GM19324 (cell line): ENCODE measurements at regions not wholly inside any gene's neighbourhood (a gene's known extent, or its start where the extent isn't known, plus 50 kb on each side); places are given as distances from the start of the nearest gene placed in this dataset.
A peak's percentile ranks its signal among the peaks of the same experiment; 100 is the strongest.
"Not testable (repeated sequence)": the region's sequence is repeated elsewhere in the genome, so short reads cannot be mapped to it uniquely, and the experiment has no call there.

Experiments used
- ATAC-seq: cut with Tn5 transposase; IDR thresholded peaks from one replicate; pipeline ENCODE4 v1.9.1; 2021; ENCODE audit warnings: mild to moderate bottlenecking, moderate library complexity; ENCODE audit not compliant: unreplicated experiment, low FRiP score

- ATAC-seq: no peak
Measured at GRCh38 chr4:156420623-156421022, 467.0 kb upstream of the CTSO start.

DNA sequence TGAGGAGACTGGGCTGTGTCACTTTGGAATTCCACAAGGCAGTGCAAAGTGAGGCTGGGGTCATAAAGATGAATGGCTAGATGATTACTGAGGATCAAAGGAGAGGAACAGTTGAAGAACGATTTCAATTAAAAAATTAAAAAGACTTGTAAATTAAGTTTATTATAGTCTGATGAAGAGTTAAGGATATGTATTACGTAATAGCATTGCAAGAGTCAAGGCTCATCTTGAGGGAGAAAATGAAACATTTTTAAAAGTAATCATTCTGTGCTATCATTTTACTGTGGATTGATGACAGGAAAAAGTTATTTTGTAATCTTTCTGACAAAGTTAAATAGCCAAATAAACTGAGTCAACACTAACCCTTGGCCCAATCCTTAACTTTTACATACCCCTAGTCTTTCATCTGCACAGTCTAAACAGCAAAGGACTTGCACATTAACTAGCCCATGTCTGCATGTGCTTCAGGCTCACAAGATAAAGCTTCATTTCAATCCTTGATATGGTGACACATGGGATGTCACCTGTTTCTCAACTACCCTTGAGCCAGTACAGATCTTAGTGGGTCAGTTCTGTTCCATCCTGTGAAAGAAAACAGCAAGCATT lies 465.5 kb upstream of the CTSO start:
- ATAC-seq: no peak

- ATAC-seq: no peak
Measured at GRCh38 chr4:156414406-156414805, 460.7 kb upstream of the CTSO start.

- ATAC-seq: no peak
Measured at GRCh38 chr4:156413239-156414135, 459.8 kb upstream of the CTSO start.

DNA sequence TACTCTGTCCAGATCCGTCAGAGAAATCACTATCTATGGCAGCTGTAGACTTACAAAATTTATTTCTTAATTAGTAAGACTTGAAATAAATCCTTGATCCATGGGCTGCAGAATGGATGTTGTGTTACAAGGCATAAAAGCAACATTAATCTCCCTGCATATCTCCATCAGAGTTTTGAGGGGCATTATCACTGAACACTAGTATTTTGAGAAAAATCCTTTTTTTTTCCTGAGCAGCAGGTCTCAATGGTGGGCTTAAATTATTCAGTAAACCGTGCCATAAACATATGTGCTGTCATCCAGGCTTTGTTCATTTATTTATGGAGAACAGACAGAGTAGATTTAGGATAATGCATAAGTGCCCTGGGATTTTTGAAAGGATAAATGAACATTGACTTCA lies 457.9 kb upstream of the CTSO start:
- no peak for ATAC-seq

DNA sequence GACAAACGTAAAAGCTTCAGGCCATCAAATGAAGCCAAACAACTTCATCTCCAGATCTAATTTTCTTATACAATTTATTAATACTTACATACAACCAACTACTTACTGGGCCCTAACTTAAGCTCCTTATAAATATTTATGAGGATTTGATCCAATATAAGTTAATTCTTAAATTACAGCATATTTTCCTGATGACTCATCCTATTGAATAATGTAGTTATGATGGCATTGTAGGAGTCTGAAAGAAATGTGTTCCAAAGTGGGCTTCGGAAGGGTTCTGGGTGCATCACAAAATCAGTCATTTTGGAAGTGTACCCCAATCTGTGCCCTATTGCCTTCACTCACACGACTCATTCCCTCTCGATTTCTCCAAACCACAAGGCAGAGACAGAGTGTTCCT lies 455.1 kb upstream of the CTSO start:
- no peak for ATAC-seq

- ATAC-seq: no peak
Measured at GRCh38 chr4:156401371-156401770, 447.7 kb upstream of the CTSO start.

DNA sequence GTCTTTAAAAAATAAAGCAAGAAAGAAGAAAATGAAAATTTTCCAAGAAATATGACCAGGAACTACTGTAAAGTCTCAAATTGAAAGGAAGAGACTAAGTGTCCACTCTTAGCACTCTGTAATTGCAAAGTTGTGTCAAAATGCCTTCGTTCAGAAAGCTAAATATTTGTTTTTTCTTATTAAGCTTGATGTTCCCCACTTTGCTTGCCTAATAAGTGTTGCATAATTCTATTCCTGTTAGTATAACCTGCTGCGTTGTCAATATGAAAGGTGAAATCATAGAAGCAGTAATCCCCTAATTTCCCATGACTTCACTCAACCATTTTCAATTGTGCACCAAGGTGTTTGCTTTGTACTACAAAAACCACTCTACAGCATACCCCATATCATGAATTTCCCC lies 442.9 kb upstream of the CTSO start:
- no peak for ATAC-seq

GRCh38 chr4:156391325-156391653 lies 437.6 kb upstream of the CTSO start:
- no peak for ATAC-seq

- no peak for ATAC-seq
Measured at GRCh38 chr4:156390599-156391324, 437.1 kb upstream of the CTSO start.

GRCh38 chr4:156388826-156389225 lies 435.2 kb upstream of the CTSO start:
- no peak for ATAC-seq

GRCh38 chr4:156378033-156378665 lies 424.5 kb upstream of the CTSO start:
- ATAC-seq: peak; percentile 71

DNA sequence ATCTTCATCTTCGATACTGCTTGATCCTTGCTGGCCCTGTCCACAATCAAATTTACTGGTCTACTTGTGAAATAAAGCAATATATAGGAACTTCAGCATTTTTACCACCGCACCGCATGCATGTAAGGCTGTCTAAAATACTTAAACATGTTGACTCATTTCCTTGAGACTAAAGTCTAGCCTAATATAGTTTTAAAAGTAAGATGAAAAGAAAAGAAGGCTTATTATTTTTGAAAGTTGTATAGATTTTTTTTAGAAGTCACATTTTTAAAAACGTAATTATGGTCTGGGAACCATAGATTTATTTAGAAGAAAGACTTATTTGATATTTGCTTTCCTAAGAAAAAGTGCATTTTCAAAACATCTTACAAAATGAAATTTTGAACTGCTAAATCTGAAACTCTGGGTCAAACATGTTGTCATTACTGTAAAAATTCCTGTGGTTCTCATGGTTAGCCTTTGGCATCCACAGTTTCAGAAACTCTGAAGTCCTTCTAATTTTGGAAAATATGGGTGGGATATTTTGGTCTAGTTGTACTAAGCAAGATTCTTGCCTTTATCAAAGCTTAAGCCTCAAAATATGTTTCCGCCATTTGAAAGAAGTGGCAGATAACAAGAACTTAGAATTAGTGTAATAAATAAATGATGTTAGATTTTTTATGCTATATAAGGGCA lies 423.5 kb upstream of the CTSO start:
- ATAC-seq: no peak

GRCh38 chr4:156374894-156375293 lies 421.2 kb upstream of the CTSO start:
- ATAC-seq: no peak

DNA sequence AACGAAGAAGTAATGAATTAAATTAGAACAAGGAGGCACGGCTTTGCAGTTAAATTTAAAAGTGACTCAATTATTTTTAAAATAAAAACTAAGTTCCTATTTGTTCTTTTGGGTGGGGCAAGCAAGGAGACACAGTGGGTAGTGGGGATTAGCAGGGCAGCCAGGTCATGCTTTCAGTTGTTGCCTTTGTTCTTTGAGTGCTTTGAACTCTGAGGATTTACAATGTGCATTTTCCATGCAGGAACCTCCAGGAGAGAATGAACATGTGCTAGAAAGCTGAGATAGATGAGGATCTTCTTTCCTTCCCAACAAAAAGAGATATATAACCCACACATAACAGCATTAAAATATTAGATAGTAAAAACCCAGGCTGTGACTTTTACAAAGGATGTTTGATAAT lies 420.4 kb upstream of the CTSO start:
- ATAC-seq: no peak

GRCh38 chr4:156367502-156367901 lies 413.8 kb upstream of the CTSO start:
- ATAC-seq: not testable (repeated sequence)

DNA sequence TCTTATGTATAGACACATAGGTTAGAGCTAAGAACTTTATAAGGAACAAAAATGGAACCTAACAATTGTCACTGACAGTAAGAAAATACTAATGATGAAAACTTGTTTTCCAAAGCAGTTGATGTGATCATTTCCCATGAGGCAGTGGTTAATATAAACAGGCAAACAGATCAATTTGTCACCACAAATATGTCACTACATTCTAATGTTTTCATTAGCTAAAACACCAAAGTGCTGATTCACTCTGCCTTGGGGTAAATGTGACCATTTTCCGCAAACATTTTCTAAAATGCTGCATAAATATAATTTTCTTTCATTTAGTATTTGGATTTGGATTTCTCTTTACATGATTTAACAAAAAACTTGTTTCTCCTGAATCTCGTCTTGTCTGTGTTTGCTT lies 408.9 kb upstream of the CTSO start:
- no peak for ATAC-seq

DNA sequence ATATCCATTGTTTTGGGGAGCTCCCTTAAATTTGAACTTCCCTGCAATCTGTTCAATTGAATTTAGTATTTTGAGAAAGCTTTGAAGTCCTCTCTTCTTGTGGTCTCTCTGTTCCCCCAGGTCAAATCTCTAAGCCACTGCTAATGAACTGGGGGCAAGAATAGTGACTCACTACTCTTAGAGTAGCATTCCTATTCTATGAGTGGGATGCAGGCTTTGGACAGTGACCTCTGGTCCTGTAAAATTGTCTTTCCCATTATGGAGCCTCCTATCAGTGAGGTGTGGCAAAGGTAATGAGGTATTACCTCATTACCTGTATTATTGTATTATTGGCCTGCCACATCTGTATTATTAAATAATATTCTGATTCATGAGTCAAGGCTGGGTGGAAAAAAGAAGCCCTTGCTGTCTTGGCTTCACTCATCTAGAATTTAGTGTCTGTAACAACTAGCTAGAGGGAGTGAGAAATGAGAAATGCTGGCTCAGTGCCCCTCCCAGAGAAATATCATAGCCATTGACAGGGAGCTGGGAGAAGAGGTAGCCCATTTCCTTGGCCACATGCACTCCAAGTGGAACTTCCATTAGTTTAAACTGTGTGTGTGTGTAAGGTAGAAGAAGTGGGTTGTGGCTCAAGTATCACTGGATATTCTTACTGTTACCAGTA lies 393.9 kb upstream of the CTSO start:
- no peak for ATAC-seq

DNA sequence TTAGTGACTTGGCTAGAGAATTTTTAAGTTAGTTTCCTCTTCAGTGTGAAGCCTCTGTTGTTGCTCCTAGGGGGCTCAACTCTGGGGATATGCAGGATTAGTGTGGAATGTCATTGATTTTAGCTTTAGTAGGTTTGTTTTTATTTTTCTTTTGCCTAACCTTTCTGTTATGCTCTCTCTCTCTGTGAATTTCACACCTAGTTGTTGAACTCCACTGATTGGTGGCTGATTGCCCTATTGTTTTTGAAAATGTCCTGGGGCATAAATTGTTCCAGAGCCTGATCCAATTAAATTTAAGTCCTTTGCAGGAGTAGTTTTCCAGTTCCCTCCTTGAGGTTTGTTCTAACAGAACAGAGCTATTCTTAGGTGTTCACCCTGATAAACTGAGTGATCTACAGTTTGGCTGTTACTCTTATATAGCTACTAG lies 393.3 kb upstream of the CTSO start:
- no peak for ATAC-seq

DNA sequence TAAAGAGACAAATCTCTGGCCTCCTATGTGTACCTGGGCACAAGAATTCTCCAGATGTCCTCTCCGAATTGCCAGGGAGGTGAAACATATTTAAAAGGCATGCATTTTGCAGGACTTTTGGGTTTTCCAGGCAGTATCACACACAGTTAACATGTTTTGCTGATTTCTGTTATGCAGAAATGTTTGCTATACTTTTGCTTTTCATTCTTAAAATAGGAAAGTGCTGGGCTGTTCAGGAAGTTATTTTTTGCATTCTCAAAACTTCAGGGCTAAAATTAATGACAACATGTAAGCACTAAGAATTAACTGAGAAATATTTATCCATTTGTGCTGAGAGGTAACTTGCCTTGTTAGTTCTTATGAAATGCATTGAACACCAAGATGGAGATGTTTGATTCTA lies 390.7 kb upstream of the CTSO start:
- ATAC-seq: peak; percentile 50
